Hindlimb muscle (tissue), 1 donor: ENCODE measurements at regions not wholly inside any gene's neighbourhood (a gene's known extent, or its start where the extent isn't known, plus 50 kb on each side); places are given as distances from the start of the nearest gene placed in this dataset.

Source experiments
- DNase-seq: peaks from one replicate; pipeline ENCODE4 v3.0.0-alpha.2; 2013

GRCh38 chrX:109934434-109934833, 68.5 kb upstream of the TMEM164 start:
- DNase-seq: no peak

GRCh38 chrX:109934935-109935334, 68.0 kb upstream of the TMEM164 start:
- no peak for DNase-seq

- no peak for DNase-seq
These were observed 66.8 kb upstream of the TMEM164 start for GRCh38 chrX:109936114-109936513.

GRCh38 chrX:109936598-109936997, 66.3 kb upstream of the TMEM164 start:
- no peak for DNase-seq

GRCh38 chrX:109939498-109939897, 63.4 kb upstream of the TMEM164 start:
- no peak for DNase-seq

GRCh38 chrX:109940411-109940810, 62.5 kb upstream of the TMEM164 start:
- DNase-seq: no peak

GRCh38 chrX:109943092-109943739, 59.7 kb upstream of the TMEM164 start:
- DNase-seq: no peak

GRCh38 chrX:109943740-109944092, 59.2 kb upstream of the TMEM164 start:
- DNase-seq: no peak

- no peak for DNase-seq
These were observed 50.9 kb upstream of the TMEM164 start for GRCh38 chrX:109952050-109952449.

- no peak for DNase-seq
These were observed 49.7 kb upstream of the TMEM164 start for GRCh38 chrX:109952985-109953905.
